H1 (cell line): ENCODE measurements at regions not wholly inside any gene's neighbourhood (a gene's known extent, or its start where the extent isn't known, plus 50 kb on each side); places are given as distances from the start of the nearest gene placed in this dataset.

Source experiments
- CTCF ChIA-PET: fragments of 300-600 bp; sonication (Branson Sonifier 250); formaldehyde crosslinking; loops from one replicate; lab custom pipeline; 2021; ENCODE audit not compliant: partially characterized antibody; lab: Charles Lee
- POLR2A ChIA-PET: fragments of 300-600 bp; sonication (Branson Sonifier 250); formaldehyde crosslinking; loops from one replicate; lab custom pipeline; 2021; ENCODE audit warnings: inconsistent platforms; ENCODE audit not compliant: partially characterized antibody; lab: Charles Lee
- DNase-seq, 2 experiments: peaks; one replicate each; pipeline versions ENCODE4 v3.0.0 to v3.0.0-alpha.2; 2010 to 2022; ENCODE audit warnings: low spot score in 2 of 2, low read depth in 1 of 2, mixed read lengths in 1 of 2
- FAIRE-seq: peaks from 2 replicates; lab custom pipeline; 2011; peaks lifted over from hg19 to GRCh38; lab: Jason Lieb, UNC
- H2AFZ ChIP-seq: 2 replicates; pipeline ENCODE4 v1.8.1; 2012; ENCODE audit warnings: low read length, inconsistent platforms
- H2AK5ac ChIP-seq: 2 replicates; pipeline ENCODE4 v1.6.1; 2013; ENCODE audit warnings: low read depth, low read length
- H2BK120ac ChIP-seq: replicated peaks from 2 replicates; pipeline ENCODE3; 2013; ENCODE audit warnings: low read depth, low read length, inconsistent platforms
- H2BK12ac ChIP-seq: 2 replicates; pipeline ENCODE4 v1.6.1; 2013; ENCODE audit warnings: low read depth, low read length
- H2BK15ac ChIP-seq: 2 replicates; pipeline ENCODE4 v1.6.1; 2013; ENCODE audit warnings: low read length
- H2BK20ac ChIP-seq: 2 replicates; pipeline ENCODE4 v1.6.1; 2013; ENCODE audit warnings: low read length
- H2BK5ac ChIP-seq: 2 replicates; pipeline ENCODE4 v1.6.1; 2013; ENCODE audit warnings: low read depth, low read length
- H3K14ac ChIP-seq: 2 replicates; pipeline ENCODE4 v1.6.1; 2013; ENCODE audit warnings: inconsistent platforms; ENCODE audit not compliant: insufficient read length
- H3K18ac ChIP-seq: 2 replicates; pipeline ENCODE4 v1.6.1; 2013; ENCODE audit warnings: low read length; ENCODE audit errors: extremely low read depth
- H3K23ac ChIP-seq: 2 replicates; pipeline ENCODE4 v1.6.1; 2013; ENCODE audit warnings: inconsistent platforms; ENCODE audit not compliant: insufficient read length
- H3K23me2 ChIP-seq: 2 replicates; pipeline ENCODE4 v1.6.1; 2013; ENCODE audit warnings: low read depth, low read length
- H3K27ac ChIP-seq: 2 replicates; pipeline ENCODE4 v1.6.1; 2011; ENCODE audit warnings: low read depth, low read length, inconsistent platforms
- H3K27me3 ChIP-seq, 4 experiments: replicated peaks in 1 of 4; 1 replicate in 1 of 4; 2 replicates in 3 of 4; pipeline versions ENCODE4 v1.6.1 to v1.8.1; 2011 to 2013; ENCODE audit warnings: low read length in 3 of 4, mild to moderate bottlenecking in 3 of 4, inconsistent platforms in 2 of 4, mixed read lengths in 2 of 4, moderate library complexity in 1 of 4; ENCODE audit not compliant: control insufficient read depth in 3 of 4, insufficient read depth in 3 of 4; ENCODE audit errors: extremely low read depth in 1 of 4
- H3K36me3 ChIP-seq, 4 experiments: 2 replicates each; pipeline versions ENCODE4 v1.6.1 to v1.8.1; 2011 to 2013; ENCODE audit warnings: mild to moderate bottlenecking in 4 of 4, low read length in 3 of 4, moderate library complexity in 2 of 4, control low read depth in 1 of 4, inconsistent platforms in 1 of 4; ENCODE audit not compliant: insufficient read depth in 4 of 4, control insufficient read depth in 2 of 4
- H3K4ac ChIP-seq: replicated peaks from 2 replicates; pipeline ENCODE3; 2013; ENCODE audit warnings: low read length, low read depth, mixed read lengths, inconsistent platforms; ENCODE audit not compliant: insufficient read length
- H3K4me1 ChIP-seq, 4 experiments: replicated peaks in 1 of 4; 1 replicate in 1 of 4; 2 replicates in 3 of 4; pipeline versions ENCODE4 v1.6.1 to v1.8.1; 2011 to 2013; ENCODE audit warnings: low read length in 3 of 4, inconsistent platforms in 2 of 4, mixed read lengths in 1 of 4; ENCODE audit not compliant: insufficient read depth in 4 of 4, control insufficient read depth in 3 of 4
- H3K4me2 ChIP-seq, 2 experiments: 2 replicates each; pipeline versions ENCODE4 v1.6.1 to v1.8.1; 2011 to 2013; ENCODE audit warnings: low read depth in 2 of 2, low read length in 2 of 2, control low read depth in 1 of 2, inconsistent platforms in 1 of 2, mild to moderate bottlenecking in 1 of 2; ENCODE audit not compliant: insufficient read depth in 1 of 2
- H3K4me3 ChIP-seq, 4 experiments: fragments of 200-600, 300-600 bp in 1 of 4; sonication (generic), shearing (Covaris generic), sonication (Bioruptor Twin) in 1 of 4; 2 replicates each; pipeline versions ENCODE4 v1.5.1 to v1.8.1; 2011 to 2016; ENCODE audit warnings: low read length in 4 of 4, low read depth in 3 of 4, control low read depth in 2 of 4, inconsistent platforms in 2 of 4, mild to moderate bottlenecking in 2 of 4, mixed read lengths in 1 of 4, moderate library complexity in 1 of 4; ENCODE audit not compliant: insufficient read depth in 2 of 4; ENCODE audit errors: extremely low read depth in 1 of 4
- H3K56ac ChIP-seq: replicated peaks from 2 replicates; pipeline ENCODE3; 2013; ENCODE audit warnings: low read depth, mild to moderate bottlenecking, mixed read lengths, low read length, inconsistent platforms; ENCODE audit not compliant: insufficient read length
- H3K79me1 ChIP-seq: 2 replicates; pipeline ENCODE4 v1.6.1; 2013; ENCODE audit warnings: low read depth, low read length, control low read depth
- H3K79me2 ChIP-seq, 2 experiments: 2 replicates each; pipeline versions ENCODE4 v1.6.1 to v1.8.1; 2012 to 2013; ENCODE audit warnings: low read length in 2 of 2, mild to moderate bottlenecking in 2 of 2, inconsistent platforms in 1 of 2; ENCODE audit not compliant: insufficient read depth in 2 of 2, control insufficient read depth in 1 of 2
- H3K9ac ChIP-seq, 4 experiments: replicated peaks in 1 of 4; 1 replicate in 1 of 4; 2 replicates in 3 of 4; pipeline versions ENCODE4 v1.6.1 to v1.8.1; 2011 to 2013; ENCODE audit warnings: low read depth in 3 of 4, low read length in 3 of 4, control low read depth in 2 of 4, mild to moderate bottlenecking in 2 of 4, moderate library complexity in 2 of 4, inconsistent platforms in 1 of 4; ENCODE audit errors: extremely low read depth in 1 of 4
- H3K9me3 ChIP-seq, 2 experiments: 2 replicates each; pipeline versions ENCODE4 v1.6.1 to v1.8.1; 2012 to 2013; ENCODE audit warnings: mild to moderate bottlenecking in 2 of 2, moderate library complexity in 2 of 2, control low read depth in 1 of 2, inconsistent platforms in 1 of 2, low read depth in 1 of 2, low read length in 1 of 2, mixed read lengths in 1 of 2; ENCODE audit not compliant: insufficient read depth in 2 of 2
- H4K20me1 ChIP-seq, 2 experiments: replicated peaks in 1 of 2; 2 replicates each; pipeline versions ENCODE3 to v1.8.1; 2011 to 2013; ENCODE audit warnings: inconsistent platforms in 2 of 2, low read length in 2 of 2, mild to moderate bottlenecking in 1 of 2; ENCODE audit not compliant: insufficient read depth in 2 of 2, control insufficient read depth in 1 of 2
- H4K5ac ChIP-seq: 2 replicates; pipeline ENCODE4 v1.6.1; 2013; ENCODE audit warnings: low read length, low read depth, mixed read lengths, inconsistent platforms; ENCODE audit not compliant: insufficient read length
- H4K8ac ChIP-seq: 2 replicates; pipeline ENCODE4 v1.8.0; 2013; ENCODE audit warnings: mild to moderate bottlenecking, moderate library complexity, low read length, inconsistent platforms; ENCODE audit not compliant: insufficient read depth; ENCODE audit errors: extremely low read depth
- H4K91ac ChIP-seq: replicated peaks from 2 replicates; pipeline ENCODE3; 2013; ENCODE audit warnings: low read length, mixed read lengths, inconsistent platforms; ENCODE audit not compliant: insufficient read length
- ASH2L ChIP-seq: fragments of 200-600, 300-600 bp; sonication (generic); IDR thresholded peaks from one replicate; pipeline ENCODE4 v1.7.1; 2017; ENCODE audit warnings: low read length
- BACH1 ChIP-seq: IDR thresholded peaks from 2 replicates; pipeline ENCODE4 v1.6.1; 2012; ENCODE audit warnings: low read length, improper control_type of control experiment
- CBX5 ChIP-seq: fragments of 300-800, 300-1000 bp; sonication (generic); IDR thresholded peaks from 2 replicates; pipeline ENCODE4 v1.7.1; 2016; ENCODE audit warnings: antibody characterized with exemption, low read length, low read depth
- CEBPB ChIP-seq: IDR thresholded peaks from 2 replicates; pipeline ENCODE4 v1.6.1; 2012; ENCODE audit warnings: low read depth, low read length
- JUN ChIP-seq: IDR thresholded peaks from 2 replicates; pipeline ENCODE4 v1.6.1; 2011; ENCODE audit warnings: low read depth, mild to moderate bottlenecking, improper control_type of control experiment, low read length
- KDM1A ChIP-seq: fragments of 200-600, 300-600 bp; sonication (generic); IDR thresholded peaks from 2 replicates; pipeline ENCODE4 v1.7.1; 2016; ENCODE audit warnings: mild to moderate bottlenecking, low read length, borderline replicate concordance
- MAFK ChIP-seq: IDR thresholded peaks from 2 replicates; pipeline ENCODE4 v1.6.1; 2012; ENCODE audit warnings: low read depth, mild to moderate bottlenecking, improper control_type of control experiment, low read length
- NRF1 ChIP-seq: IDR thresholded peaks from 2 replicates; pipeline ENCODE4 v1.6.1; 2011; ENCODE audit warnings: mild to moderate bottlenecking, low read depth, low read length, improper control_type of control experiment
- POLR2A ChIP-seq, 2 experiments: IDR thresholded peaks; 1 replicate in 1 of 2; 2 replicates in 1 of 2; pipeline ENCODE4 v1.6.1; 2011; ENCODE audit warnings: low read depth in 2 of 2, low read length in 2 of 2, mild to moderate bottlenecking in 2 of 2; ENCODE audit errors: control extremely low read depth in 1 of 2
- POU5F1 ChIP-seq: IDR thresholded peaks from 2 replicates; pipeline ENCODE4 v1.6.1; 2011; ENCODE audit warnings: low read depth, mild to moderate bottlenecking, low read length, moderate library complexity
- RNF2 ChIP-seq: fragments of 200-900, 300-1000 bp; sonication (generic); IDR thresholded peaks from 2 replicates; pipeline ENCODE4 v1.7.1; 2016; ENCODE audit warnings: borderline replicate concordance, low read depth, mild to moderate bottlenecking, antibody characterized with exemption, low read length; ENCODE audit not compliant: poor library complexity, severe bottlenecking; ENCODE audit errors: missing control alignments
- SAP30 ChIP-seq: fragments of 300-600 bp; sonication (generic); IDR thresholded peaks from 2 replicates; pipeline ENCODE4 v1.7.1; 2012; ENCODE audit warnings: low read length, moderate library complexity, mild to moderate bottlenecking, inconsistent platforms; ENCODE audit not compliant: insufficient read depth, insufficient replicate concordance
- SIN3A ChIP-seq, 2 experiments: IDR thresholded peaks in 1 of 2; conservative IDR thresholded peaks in 1 of 2; 2 replicates each; pipeline ENCODE4 v1.6.1; 2011 to 2012; ENCODE audit warnings: low read length in 2 of 2, improper control_type of control experiment in 1 of 2, low read depth in 1 of 2, mild to moderate bottlenecking in 1 of 2
- SP1 ChIP-seq: IDR thresholded peaks from 2 replicates; pipeline ENCODE4 v1.6.1; 2011; ENCODE audit warnings: low read depth, low read length
- SP2 ChIP-seq: IDR thresholded peaks from 2 replicates; pipeline ENCODE4 v1.6.1; 2012; ENCODE audit warnings: mild to moderate bottlenecking, low read length, inconsistent platforms
- SRF ChIP-seq: IDR thresholded peaks from 2 replicates; pipeline ENCODE4 v1.6.1; 2011; ENCODE audit warnings: mild to moderate bottlenecking, low read depth, low read length, moderate library complexity
- TCF12 ChIP-seq: IDR thresholded peaks from 2 replicates; pipeline ENCODE4 v1.6.1; 2011; ENCODE audit warnings: low read depth, mild to moderate bottlenecking, low read length
- WGBS, 2 experiments: shearing (Covaris generic) in 1 of 2; methylation state at CpG; one replicate each; pipeline versions ENCODE4 v1.1.6 to v1.1.7; 2013 to 2015; ENCODE audit warnings: low lambda C conversion rate in 2 of 2, mixed read lengths in 2 of 2, inconsistent platforms in 1 of 2, low coverage in 1 of 2, missing lambda C conversion rate in 1 of 2; ENCODE audit not compliant: insufficient replicate concordance in 2 of 2, insufficient coverage in 1 of 2, insufficient read length in 1 of 2; ENCODE audit errors: extremely low coverage in 1 of 2, missing lambda C conversion rate in 1 of 2; 5-methylcytosine and 5-hydroxymethylcytosine counted together

DNA sequence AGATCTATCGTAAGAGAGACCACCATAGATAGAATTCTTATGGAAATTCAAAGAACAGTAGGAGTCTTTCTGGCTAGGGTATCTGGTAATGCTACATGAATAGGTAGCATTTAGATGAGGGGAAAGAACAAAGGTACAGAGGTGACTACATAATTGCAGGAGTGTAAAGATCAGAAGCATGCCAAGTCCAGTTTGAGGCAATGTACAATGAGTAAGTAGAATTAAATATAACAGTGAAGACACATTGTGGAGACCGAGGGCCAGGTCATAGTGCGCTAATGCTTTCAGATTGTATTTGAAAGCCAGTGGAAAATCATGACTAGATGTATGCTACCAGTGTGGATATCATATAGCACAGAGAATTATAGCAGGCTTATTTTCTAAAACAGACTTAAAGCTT, 1611.6 kb upstream of the LRRTM3 start:
- H2AFZ ChIP-seq, result no peak overlapping the region
- POLR2A ChIA-PET, result no interaction called here
- TF ChIP-seq JUN, result no peak
- no peak for TF ChIP-seq POLR2A (IDR thresholded peaks at IDR 0.05; ENCODE audit: control extremely low read depth in 1 of 2, low read depth in 2 of 2, low read length in 2 of 2)
- TF ChIP-seq SAP30, result no peak
- no peak for TF ChIP-seq SP1
- TF ChIP-seq NRF1, result no peak
- TF ChIP-seq RNF2, result no peak
- TF ChIP-seq MAFK, result no peak
- TF ChIP-seq BACH1, result no peak
- no peak for TF ChIP-seq KDM1A
- TF ChIP-seq SP2, result no peak
- no peak for TF ChIP-seq ASH2L
- TF ChIP-seq CEBPB, result no peak
- TF ChIP-seq POU5F1, result no peak
- no peak for TF ChIP-seq SIN3A (conservative IDR thresholded peaks at IDR 0.05 in 1 of 2, IDR thresholded peaks at IDR 0.05 in 1 of 2; ENCODE audit: low read depth in 1 of 2, low read length in 2 of 2)
- no peak for TF ChIP-seq CBX5
- TF ChIP-seq TCF12, result no peak
- no peak for TF ChIP-seq SRF

More for the DNA sequence above, 1611.6 kb upstream of the LRRTM3 start:
- no peak overlapping the region for H3K14ac ChIP-seq
- 89% methylated on average over 3 of the region's 3 CpGs; no CpG with 5 or more reads in 1 of the 2 experiments for WGBS, 2 experiments
- CTCF ChIA-PET, result interaction anchor here (1.5 kb wide), 1 partner anchor 17 kb away, joined by 4 read pairs; no protein-coding TSS in a partner anchor
- no peak overlapping the region for H4K5ac ChIP-seq
- no peak overlapping the region for H2BK120ac ChIP-seq
- DNase-seq (no peak), FAIRE-seq (no peak)
- H3K79me1 ChIP-seq, result no peaks in the 10 kb centered on the region
- H3K9ac ChIP-seq, result no peak overlapping the region
- H3K27ac ChIP-seq, result no peak overlapping the region
- H2BK20ac ChIP-seq, result no peak overlapping the region
- no peak overlapping the region for H3K56ac ChIP-seq
- no peak overlapping the region for H3K4me2 ChIP-seq
- H3K27me3 ChIP-seq, result no peaks in the 10 kb centered on the region
- H3K4ac ChIP-seq, result no peak overlapping the region
- H3K36me3 ChIP-seq, result no peaks in the 10 kb centered on the region
- peaks cover 0 to 2% (median 0%) of the 10 kb centered on the region in 4 experiments; a peak in 2 of 7 replicates for H3K4me1 ChIP-seq
- no peak overlapping the region for H3K4me3 ChIP-seq
- no peak overlapping the region for H2AK5ac ChIP-seq
- no peaks in the 10 kb centered on the region for H3K79me2 ChIP-seq
- H2BK15ac ChIP-seq, result no peak overlapping the region
- H3K18ac ChIP-seq, result no peak overlapping the region
- H3K9me3 ChIP-seq, result no peaks in the 10 kb centered on the region
- H3K23ac ChIP-seq, result no peak overlapping the region
- no peak overlapping the region for H2BK5ac ChIP-seq
- no peaks in the 10 kb centered on the region for H3K23me2 ChIP-seq
- no peak overlapping the region for H4K8ac ChIP-seq
- H4K20me1 ChIP-seq, result no peaks in the 10 kb centered on the region
- no peak overlapping the region for H2BK12ac ChIP-seq
- no peak overlapping the region for H4K91ac ChIP-seq
